ENCODE measurements at regions not wholly inside any gene's neighbourhood (a gene's known extent, or its start where the extent isn't known, plus 50 kb on each side); places are given as distances from the start of the nearest gene placed in this dataset.
"Not testable (repeated sequence)": the region's sequence is repeated elsewhere in the genome, so short reads cannot be mapped to it uniquely, and the experiment has no call there.

DNA sequence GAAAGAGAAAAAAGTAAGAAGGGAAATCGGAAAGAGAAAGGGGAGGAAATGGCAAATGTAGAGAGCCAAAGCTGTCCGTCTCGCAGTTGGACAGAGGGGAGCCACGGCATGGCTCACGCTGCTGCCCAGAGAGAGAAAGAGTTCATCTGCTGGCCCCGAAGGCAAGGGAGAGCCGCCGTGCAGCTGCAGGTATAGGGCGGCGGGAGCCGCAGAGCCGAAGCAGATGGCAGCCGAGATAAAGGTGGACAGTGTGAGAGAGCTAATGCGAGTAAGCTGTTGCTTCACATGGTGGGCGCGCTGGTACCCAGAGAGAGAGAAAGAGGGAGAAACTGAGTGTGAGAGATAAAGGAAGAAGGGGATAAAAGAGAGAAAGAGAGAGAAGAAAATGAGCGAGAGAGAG lies 188.4 kb upstream of the PPP1R26 start:
- DNase-seq (ENCODE audit: low read depth in 2 of 2) = no peak

DNA sequence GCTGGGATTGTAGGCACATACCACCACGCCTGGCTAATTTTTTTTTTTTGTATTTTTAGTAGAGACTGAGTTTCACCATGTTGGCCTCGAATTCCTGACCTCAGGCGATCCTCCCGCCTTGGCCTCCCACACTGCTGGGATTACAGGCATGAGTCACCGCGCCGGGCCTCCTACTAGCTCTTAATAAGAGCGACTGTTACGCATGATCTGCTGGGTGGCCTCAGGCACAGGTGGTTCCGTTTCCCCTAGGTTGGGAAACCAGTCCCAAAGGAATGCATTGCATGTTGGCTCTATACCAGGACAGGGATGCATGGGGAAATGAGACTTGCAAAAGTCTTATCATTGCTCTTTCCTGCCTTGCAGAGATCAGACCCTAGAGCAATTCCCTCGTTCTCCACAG lies 184.7 kb upstream of the PPP1R26 start:
- DNase-seq (ENCODE audit: low read depth in 2 of 2) = no peak

DNA sequence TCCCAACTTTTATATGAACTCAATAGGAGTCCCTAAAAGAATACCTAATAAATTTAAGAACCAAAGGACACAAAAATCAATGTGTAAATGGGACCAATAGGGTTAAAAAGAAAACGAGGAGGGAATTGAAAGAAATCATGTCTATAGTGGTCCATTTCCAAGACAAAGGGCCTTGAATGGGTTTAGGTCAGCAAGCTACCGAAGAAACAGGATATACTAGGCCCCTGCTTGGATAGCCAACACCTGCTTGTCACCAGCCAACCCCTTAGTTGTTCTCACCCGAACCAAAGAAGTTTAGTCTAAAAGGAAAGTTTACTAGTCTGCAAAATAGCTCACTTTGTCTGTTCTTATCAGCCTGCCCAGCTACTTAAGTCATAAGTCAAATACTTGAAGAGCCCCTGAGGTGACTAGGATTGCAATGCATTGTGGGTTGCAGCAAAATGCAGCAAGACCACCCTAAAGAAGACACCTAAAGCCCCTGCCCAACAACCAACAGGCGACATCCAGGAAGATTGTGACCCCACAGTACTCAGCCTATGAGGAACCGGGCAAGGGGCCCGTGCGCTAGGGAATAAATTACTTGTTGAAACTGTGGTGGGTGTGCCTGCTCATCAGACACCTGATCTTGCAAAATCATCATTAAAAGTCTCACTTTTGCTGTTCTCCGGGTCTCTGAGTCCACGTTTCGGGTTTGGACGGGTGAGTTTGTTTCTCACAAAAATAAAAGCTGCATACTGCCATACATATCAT lies 183.9 kb upstream of the PPP1R26 start:
- no peak for DNase-seq (ENCODE audit: low read depth in 2 of 2)

DNA sequence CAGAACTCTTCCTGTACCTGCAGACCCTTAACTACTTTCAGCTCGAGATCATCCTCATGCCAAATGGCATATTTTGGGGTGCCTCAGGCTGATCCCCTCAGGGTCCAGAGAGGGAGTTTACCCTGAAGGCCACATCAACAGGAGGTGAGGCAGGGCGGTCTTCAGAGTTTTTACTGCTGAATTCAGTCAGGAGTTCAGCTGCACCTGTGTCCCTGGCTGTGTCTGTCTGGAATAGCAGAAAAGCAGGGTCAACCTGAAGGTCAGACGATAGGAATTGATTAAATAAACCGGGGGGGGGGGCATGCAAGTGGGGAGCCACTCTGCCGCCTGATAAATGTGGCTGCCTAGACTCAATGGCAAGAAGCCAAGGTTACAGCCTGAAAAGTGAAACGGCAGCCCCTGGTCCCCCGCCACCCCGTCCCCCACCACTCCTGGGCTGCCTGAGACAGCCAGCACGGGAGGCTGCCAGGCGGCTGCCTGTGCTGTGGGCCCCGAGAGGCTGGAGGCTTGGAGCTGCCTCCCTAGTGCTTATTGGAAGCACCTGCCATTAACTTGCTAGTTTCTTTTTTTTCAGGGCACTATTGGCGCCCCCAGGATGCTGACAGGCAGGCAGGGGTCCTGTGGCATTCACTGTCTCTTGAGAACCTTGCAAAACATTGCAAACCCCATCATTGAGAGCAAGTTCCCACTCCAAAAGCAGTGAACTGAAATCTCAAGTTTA lies 182.7 kb upstream of the PPP1R26 start:
- no peak for DNase-seq (ENCODE audit: low read depth in 2 of 2)

DNA sequence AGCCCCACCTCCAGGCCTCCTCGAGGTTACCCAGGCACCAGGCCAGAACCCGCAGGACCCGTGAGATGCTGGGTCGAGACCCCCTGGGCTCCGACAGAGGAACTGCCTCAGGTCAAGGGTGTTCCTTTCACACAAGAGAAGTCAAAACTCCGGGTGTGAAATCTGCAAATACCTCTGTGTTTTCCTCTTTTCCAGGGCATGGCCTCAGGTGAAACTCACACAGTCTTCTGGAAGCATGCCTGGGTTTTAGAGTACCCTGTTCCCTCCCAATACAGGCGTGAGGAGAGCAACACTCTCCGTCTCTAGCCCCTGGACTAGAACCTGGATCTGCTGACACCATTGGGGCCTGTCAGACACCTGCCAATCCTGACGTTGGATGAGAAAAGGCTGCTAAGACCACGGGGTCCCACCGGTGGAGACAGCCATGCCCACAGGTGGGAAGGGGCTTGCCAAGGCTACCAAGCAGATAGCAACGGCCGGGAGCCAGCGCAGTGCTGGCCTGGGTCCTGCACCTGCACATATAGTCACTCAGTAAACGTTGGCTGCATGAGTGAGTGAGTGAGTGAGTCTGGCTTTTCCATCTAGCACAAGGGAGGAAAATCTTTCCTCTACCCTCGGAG lies 182.0 kb upstream of the PPP1R26 start:
- DNase-seq (ENCODE audit: low read depth in 2 of 2) = no peak

DNA sequence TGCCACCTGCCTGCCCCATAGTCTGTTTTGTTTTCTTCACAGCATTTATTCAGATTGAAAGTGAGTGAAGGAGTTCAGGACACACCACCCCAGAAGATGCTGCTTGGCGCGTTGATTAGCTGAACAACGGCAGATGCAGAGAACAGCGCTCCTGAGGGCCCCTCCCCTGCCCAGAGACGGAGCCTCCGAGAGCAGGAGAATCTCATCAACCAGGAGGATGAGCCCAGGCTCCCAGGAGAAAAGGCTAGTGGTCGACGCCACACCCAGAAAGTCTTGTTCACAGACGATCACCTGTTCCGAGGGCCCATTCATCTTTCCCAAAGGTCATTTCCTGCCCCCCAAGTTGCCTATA lies 180.4 kb upstream of the PPP1R26 start:
- no peak for DNase-seq (ENCODE audit: low read depth in 2 of 2)

DNA sequence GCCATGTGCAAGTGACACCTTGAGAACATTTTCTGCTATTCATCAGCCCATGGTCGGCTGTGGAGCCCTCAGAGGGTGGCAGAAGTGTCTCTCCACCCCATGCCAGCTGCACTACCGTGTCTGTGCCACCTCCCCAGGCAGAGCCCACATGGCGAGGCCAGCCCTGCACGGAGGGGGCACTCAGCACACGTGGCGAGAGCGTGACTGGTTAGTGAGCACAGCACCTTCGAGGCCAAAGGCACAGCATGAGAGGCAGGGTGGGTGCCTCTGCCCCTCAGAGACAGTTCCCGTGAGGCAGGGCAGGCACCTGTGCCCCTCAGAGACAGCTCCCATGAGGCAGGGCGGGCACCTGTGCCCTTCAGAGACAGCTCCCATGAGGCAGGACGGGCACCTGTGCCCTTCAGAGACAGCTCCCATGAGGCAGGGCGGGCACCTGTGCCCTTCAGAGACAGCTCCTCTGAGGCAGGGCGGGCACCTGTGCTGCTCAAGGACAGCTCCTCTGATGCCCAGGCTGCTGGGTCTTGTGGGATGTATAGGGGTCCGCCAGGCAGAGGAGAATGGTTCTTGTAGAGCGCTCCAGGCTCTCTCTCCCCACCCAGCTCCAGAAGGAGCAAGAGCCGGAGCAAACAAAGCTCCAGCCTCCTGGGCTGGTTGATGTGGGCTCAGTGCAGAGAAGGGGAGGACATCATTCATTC lies 179.8 kb upstream of the PPP1R26 start:
- no peak for DNase-seq (ENCODE audit: low read depth in 2 of 2)

DNA sequence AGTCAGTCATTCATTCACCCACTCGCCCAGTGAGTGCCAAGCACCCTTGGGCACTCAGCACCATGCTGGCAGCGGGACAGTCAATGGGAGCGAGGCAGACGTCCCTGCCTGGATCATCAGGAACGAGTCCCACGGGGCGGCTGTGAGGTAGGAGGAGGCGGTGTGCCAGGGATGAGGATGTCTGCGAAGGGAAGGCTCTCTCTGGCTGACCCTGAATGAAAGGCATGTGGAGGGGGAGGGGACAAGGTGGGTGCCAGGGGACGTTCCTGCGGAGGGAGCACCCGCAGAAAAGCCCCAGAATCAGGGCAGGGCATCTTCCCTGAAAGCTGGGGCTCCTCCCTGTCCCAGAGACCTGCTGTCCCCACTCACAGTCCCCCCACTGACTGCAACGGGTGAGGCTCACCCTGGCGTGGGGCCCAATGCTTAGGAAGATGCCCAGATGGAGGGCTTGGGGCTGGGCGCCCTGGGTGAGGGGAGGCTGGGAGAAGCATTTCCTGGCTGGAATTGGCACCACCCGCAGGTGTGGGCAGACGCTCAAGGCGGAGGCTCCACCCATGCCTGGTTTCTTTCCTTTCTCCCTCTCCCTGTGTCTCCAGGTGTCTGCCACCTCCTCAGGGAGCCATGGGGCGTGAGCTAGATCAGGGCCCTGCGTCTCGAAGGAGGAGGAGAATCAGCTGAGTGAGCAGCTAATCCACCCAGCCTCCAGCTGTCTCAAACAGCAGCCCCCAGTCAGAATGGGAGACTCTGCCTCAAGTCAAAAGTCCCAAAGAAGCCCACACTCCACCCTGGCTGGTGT lies 179.0 kb upstream of the PPP1R26 start:
- no peak for DNase-seq (ENCODE audit: low read depth in 2 of 2)

DNA sequence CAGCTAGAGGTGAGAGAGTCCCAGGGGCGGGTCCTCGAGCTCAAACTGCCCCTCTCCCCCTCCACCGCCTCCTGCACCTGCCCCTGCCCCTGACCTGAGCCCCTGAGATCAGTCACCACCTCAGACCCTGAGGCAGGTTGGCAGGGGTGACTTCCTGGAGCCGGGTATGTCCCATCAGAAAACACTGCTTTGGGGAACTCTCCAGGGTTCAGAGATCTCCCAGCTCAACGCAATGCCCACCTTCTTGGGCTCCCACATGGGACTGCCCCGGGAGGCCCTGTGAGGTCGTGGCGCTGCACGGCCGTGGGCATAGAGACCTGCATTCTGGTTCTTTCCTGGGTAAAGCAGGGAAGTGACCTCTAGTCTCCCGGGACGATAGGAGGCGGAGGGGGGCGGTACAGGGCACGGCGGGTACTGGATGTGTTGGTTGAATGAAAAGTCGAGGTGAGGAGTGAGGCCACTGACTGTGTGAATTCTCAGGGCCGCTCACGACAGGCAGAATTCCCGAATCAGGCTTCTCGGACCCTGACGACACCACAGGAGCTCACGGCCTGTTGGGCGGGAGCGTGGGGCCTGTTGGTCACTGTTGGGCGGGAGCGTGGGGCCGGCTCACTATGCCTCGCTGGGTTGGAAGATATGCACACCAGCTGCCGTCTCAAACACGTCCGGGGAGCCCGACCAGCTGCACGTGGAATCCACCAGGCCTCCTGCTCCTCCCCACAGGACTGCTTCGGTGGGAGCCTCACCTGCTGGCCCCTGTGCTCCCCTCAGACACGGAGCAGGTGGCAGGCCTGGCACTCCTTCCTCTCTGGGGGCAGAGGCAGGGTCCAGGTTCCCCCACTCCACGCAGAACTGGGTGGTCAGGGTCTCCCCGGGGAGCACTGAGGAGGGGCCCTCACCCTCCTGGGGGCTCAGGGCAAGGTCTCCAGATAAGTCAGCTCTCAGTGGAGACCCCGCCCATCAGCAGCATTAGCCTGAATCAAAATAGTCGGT lies 178.0 kb upstream of the PPP1R26 start:
- no peak for DNase-seq (ENCODE audit: low read depth in 2 of 2)

DNA sequence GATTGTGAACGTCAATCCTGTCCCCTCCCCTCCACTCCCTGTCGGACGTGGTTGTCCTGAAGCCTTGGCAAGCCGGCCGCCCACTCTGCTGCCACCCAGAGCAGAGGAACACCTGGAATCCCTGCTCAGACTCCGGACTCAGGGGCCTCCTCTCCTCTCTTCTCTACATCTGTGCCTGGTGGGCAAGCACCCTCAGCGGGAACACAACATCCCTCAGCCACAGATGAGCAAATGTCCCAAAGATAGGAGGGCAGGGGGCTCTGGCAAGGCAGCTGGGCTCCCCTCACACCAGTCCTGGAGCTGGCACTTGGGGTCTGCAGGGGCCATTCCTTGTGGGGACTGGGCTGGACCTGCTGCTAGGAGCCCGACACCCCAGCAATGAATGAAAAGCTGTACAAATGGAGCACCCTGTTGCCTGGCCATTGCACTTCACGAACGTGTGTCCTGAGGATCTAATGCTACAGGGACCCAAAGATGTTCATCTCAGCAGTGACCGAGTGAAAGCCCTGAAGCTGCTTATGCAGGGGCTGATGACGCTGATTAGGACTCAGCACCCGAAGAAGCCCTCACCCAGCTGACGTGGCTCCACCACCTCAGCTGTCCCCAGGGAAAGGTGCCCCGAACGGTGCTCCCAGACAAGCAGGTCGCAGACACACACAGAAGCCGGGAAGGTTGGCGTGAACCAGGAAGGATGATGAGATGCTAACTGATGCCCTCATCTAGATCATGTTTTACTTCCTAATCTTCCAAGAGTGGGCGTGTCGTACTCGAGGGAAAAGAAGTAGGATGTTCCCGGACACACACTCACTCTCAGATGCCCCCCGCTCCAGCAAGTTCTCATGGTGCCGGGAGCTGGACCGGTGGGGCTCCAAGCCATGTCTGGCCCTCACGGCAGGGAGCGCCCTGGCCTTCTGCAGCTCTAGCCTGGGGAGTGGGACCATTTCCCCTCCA lies 177.0 kb upstream of the PPP1R26 start:
- DNase-seq (ENCODE audit: low read depth in 2 of 2) = no peak

DNA sequence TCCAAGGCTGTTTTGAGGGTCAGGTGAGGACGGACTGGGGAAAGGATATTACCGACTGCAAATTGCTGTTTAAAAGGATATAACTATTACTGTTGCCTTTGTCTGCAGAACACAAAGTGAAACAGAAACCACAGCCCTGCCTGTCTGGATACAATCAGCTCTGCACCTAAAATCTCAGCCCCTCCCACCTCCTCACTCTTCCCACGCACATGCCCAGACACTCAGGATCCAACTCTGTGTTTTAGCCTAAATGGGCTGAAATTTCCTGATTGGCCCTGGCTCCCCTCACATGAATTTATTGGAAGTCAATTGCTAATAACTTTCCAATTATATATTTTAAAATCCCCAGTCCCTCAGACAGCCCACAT lies 176.3 kb upstream of the PPP1R26 start:
- no peak for DNase-seq (ENCODE audit: low read depth in 2 of 2)

DNA sequence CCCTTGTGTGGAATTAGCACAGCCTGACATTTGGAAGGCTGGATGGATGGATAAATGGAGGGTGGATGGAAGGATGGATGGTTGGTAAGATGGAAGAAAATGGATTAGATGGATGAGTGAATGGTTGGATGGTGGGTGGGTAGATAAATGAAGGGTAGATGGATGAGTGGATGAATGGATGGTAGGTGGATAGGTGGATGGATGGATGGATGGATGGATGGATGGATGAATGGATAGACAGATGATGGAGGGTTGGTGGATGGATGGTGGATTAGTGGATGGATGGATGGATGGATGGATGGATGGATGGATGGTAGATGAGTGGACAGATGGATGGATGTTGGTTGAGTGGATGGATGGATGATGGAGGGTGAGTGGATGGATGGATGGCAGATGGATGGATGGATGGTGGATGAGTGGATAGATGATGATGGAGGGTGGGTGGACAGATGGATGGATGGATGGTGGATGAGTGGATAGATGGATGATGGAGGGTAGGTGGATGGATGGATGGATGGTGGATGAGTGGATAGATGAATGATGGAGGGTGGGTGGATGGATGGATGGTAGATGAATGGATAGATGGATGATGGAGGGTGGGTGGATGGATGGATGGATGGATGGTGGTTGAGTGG lies 175.6 kb upstream of the PPP1R26 start:
- no peak for DNase-seq (ENCODE audit: low read depth in 2 of 2)

DNA sequence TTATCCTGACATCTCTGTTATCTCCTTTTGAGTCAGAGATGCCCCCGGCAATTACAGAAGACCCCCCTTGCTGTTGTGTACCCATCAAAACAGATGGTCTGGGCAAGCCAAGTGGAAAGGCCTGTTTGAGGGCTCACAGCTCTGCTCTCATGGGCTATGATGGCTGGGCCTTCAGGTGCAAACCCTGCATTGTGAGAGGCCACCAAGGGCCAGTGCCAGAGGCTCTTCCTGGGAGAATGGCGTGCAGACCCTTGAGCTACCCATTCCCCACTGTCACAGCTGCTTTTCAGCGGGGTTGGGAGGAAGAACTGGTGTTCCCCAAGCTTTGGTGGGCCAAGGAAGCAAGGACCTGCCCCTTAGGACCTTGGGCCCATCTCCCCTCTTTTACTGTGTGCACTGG lies 174.7 kb upstream of the PPP1R26 start:
- DNase-seq (ENCODE audit: low read depth in 2 of 2) = no peak

DNA sequence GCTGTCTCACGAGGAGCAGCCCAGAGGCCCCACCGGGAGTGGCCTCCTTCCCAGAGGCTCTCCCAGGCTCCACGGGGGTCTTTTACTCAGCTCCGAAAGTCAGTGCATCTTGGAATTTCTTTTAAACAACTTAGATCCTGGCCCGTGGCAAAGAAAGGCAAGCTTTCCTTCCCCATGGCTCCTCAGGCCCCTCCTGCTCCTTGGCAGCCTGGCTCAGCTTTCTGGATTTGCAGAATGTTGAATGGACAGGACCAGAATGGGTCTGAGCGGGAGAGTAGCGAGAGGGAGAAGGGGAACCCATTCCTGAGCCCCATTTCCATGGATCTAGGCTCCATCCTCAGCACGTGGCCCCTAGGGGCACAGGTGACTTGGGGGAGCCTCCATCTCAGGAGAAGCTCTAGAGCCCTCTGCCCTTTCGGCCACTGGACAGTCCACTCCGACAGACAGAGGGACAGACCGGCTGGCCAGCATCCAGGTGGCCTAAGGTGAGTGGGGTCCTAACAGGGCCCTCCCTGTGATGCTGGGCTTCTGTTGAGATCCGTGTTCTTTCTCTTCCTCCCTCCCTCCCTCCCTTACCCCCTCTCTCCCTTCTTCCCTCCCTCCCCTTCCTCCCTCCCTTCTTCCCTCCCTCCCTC lies 173.9 kb upstream of the PPP1R26 start:
- DNase-seq (ENCODE audit: low read depth in 2 of 2) = no peak

DNA sequence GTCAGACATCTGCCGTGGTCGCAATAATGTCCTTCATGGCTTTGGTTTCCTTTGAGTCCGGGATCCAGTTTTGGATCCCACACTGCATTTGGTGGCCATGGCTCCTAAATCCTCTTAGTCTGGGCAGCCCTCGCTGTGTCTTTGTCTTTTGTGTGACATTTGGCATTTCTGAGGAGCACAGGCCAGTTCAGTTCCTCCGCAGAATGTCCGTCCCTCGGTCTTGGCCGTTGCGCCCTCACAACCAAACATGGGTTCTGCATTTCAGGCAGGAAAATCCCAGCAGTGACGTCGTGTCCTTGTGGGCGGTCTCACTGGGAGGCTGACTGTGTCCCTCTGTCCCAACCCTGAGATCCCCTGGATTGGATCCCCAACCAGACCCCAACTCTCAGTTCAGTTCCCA lies 172.9 kb upstream of the PPP1R26 start:
- no peak for DNase-seq (ENCODE audit: low read depth in 2 of 2)

DNA sequence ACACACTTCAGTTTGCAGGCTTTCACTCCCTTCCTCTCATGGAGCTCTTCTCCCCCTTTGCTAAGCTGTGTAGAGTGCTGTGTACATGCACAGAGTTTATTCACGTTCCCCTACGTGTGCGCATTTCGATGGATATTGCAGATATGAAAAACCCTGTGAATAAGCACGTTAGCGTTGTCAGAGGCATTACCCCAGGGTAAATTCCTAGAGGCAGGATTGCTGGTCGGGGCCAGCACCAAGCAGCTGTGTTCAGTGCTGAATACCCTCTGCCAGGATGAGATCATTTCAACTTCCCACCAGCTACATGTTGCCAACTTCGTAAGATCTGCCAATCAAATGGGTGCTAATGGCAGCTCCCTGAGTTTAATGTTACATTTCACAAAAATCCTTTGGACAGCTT lies 172.3 kb upstream of the PPP1R26 start:
- no peak for DNase-seq (ENCODE audit: low read depth in 2 of 2)

DNA sequence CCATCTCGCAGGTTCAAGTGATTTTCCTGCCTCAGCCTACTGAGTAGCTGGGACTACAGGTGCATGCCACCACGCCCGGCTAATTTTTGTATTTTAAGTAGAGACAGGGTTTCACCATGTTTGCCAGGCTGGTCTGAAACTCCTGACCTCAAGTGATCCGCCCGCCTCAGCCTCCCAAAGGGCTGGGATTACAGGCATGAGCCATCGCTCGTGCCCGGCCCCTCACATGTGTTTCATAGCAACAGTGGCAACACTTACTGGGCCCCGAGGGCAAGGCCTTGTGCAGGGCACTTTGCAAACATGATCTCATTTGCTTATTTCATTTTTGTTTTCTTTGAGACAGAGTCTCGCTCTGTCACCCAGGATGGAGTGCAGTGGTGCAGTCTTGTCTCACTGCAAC lies 171.7 kb upstream of the PPP1R26 start:
- DNase-seq (ENCODE audit: low read depth in 2 of 2) = not testable (repeated sequence)
